Spleen (tissue), 11 donors: ENCODE measurements at regions not wholly inside any gene's neighbourhood (a gene's known extent, or its start where the extent isn't known, plus 50 kb on each side); places are given as distances from the start of the nearest gene placed in this dataset.

Experiments used
- DNase-seq: peaks from one replicate; pipeline ENCODE4 v3.0.0-alpha.2; 2020
- H3K27ac ChIP-seq, 8 donors: fragments of 200-600 bp; sonication (generic) in 7 of 8; 1 replicate in 4 of 8; 2 replicates in 4 of 8; pipeline versions ENCODE4 v1.5.0 to v1.8.0; 2016 to 2021; ENCODE audit warnings: inconsistent platforms in 4 of 8, mild to moderate bottlenecking in 4 of 8, moderate library complexity in 1 of 8
- H3K27me3 ChIP-seq, 7 donors: fragments of 200-600 bp; sonication (generic) in 6 of 7; replicated peaks in 1 of 7; 1 replicate in 4 of 7; 2 replicates in 3 of 7; pipeline versions ENCODE4 v1.5.0 to v1.8.0; 2016 to 2021; ENCODE audit warnings: inconsistent platforms in 3 of 7, mild to moderate bottlenecking in 1 of 7
- H3K36me3 ChIP-seq, 6 donors: fragments of 200-600 bp; sonication (generic) in 5 of 6; 1 replicate in 4 of 6; 2 replicates in 2 of 6; pipeline versions ENCODE4 v1.5.0 to v1.8.0; 2016 to 2021; ENCODE audit warnings: inconsistent platforms in 2 of 6
- H3K4me1 ChIP-seq, 6 donors: fragments of 200-600 bp; sonication (generic) in 5 of 6; 1 replicate in 3 of 6; 2 replicates in 3 of 6; pipeline versions ENCODE4 v1.5.0 to v1.8.0; 2016 to 2021; ENCODE audit warnings: inconsistent platforms in 3 of 6
- H3K4me3 ChIP-seq, 8 donors: fragments of 200-600 bp; sonication (generic) in 7 of 8; 1 replicate in 4 of 8; 2 replicates in 4 of 8; pipeline versions ENCODE4 v1.5.0 to v1.8.0; 2016 to 2021; ENCODE audit warnings: inconsistent platforms in 4 of 8, mild to moderate bottlenecking in 4 of 8, moderate library complexity in 2 of 8
- H3K9me3 ChIP-seq, 8 donors: fragments of 200-600 bp; sonication (generic) in 7 of 8; 1 replicate in 4 of 8; 2 replicates in 4 of 8; pipeline versions ENCODE4 v1.5.0 to v1.8.0; 2016 to 2021; ENCODE audit warnings: inconsistent platforms in 4 of 8
- POLR2A ChIP-seq, 3 donors: fragments of 450-650 bp; IDR thresholded peaks; one replicate each; pipeline ENCODE4 v1.5.1; 2017; ENCODE audit warnings: antibody characterized with exemption in 3 of 3, mild to moderate bottlenecking in 1 of 3
- POLR2AphosphoS5 ChIP-seq, 3 donors: sonication (generic); formaldehyde crosslinking; IDR thresholded peaks; one replicate each; pipeline ENCODE4 v1.5.1; 2017; ENCODE audit warnings: antibody characterized with exemption in 3 of 3
- WGBS, 5 donors: extraction: QIAGEN DNeasy Blood & Tissue Kit in 3 of 5; methylation state at CpG; one replicate each; pipeline versions ENCODE4 v1.1.5 to v1.1.7; 2013 to 2018; 5-methylcytosine and 5-hydroxymethylcytosine counted together
- intact Hi-C: fragments of 100-400 bp; cut with DNase I; formaldehyde crosslinking; loops from one replicate; pipeline ENCODE4 v1.15.0; 2023; ENCODE audit warnings: low total_unique reads
- TF ChIP-seq, protein P1 (sequence below), 11 experiments: fragments of 200-600 bp in 7 of 11; fragments of 450-650 bp in 4 of 11; sonication (generic) in 4 of 11; IDR thresholded peaks in 8 of 11; conservative IDR thresholded peaks in 3 of 11; 1 replicate in 7 of 11; 2 replicates in 4 of 11; pipeline versions ENCODE4 v1.4.0 to v1.8.0; 2016 to 2021; ENCODE audit warnings: antibody characterized with exemption in 11 of 11, inconsistent platforms in 4 of 11, mild to moderate bottlenecking in 1 of 11
- donor health status: healthy with polysubstance abuse.
- donor health status: DM: no; HTN: no; CAD: no; lungs with moderate emphysema.
- donor health status: DM: no; HTN: no; CAD: no.
- donor health status: Bipolar disorder and iron deficiency.
- donor health status: healthy.
- donor health status: DM: no; HTN: no; CAD: no.
- donor health status: DM: yes; HTN: yes; CAD: no.

DNA sequence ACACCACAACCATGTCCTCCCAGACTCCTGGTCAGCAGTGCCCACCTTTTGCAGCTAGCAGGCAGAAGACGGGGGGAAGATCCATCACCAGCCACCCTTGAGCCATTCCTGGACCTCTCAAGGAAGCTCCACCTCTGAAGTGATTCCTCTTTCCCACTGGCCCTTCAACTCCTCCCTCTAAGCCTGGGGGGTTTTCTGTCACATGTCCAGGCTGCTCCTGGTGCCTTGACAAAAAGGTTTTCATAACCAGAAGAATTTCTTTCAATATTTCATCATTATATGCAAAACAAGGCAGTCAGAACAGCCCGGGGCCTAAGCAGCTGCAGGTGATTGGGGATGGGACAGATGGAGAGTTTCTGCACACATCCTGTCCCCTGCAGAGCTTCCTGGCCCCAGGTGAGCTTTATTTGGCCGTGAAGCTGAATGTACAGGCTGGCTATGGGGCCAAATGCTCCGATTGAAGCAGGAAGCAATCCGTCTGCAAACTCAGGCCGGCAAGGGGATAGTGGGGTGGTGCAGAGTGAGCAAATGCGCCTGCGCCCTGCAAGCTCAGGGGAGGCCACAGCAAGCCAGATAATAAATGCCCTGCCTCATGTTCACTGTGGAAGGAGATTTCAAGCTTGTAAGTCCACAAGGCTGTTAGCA is 173.5 kb downstream of the C5orf15 start:
- WGBS, 5 donors, result 55 to 64% (median 58%) methylated on average over 8 of the region's 8 CpGs
- no peak for DNase-seq
- no peak overlapping the region for H3K4me3 ChIP-seq
- intact Hi-C loops, result no loop called here
- no peaks in the 10 kb centered on the region for H3K4me1 ChIP-seq
- TF ChIP-seq POLR2A (IDR thresholded peaks at IDR 0.05), result no peak
- TF ChIP-seq, protein P1, sequence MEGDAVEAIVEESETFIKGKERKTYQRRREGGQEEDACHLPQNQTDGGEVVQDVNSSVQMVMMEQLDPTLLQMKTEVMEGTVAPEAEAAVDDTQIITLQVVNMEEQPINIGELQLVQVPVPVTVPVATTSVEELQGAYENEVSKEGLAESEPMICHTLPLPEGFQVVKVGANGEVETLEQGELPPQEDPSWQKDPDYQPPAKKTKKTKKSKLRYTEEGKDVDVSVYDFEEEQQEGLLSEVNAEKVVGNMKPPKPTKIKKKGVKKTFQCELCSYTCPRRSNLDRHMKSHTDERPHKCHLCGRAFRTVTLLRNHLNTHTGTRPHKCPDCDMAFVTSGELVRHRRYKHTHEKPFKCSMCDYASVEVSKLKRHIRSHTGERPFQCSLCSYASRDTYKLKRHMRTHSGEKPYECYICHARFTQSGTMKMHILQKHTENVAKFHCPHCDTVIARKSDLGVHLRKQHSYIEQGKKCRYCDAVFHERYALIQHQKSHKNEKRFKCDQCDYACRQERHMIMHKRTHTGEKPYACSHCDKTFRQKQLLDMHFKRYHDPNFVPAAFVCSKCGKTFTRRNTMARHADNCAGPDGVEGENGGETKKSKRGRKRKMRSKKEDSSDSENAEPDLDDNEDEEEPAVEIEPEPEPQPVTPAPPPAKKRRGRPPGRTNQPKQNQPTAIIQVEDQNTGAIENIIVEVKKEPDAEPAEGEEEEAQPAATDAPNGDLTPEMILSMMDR (IDR thresholded peaks at IDR 0.05 in 8 of 11, conservative IDR thresholded peaks at IDR 0.05 in 3 of 11), result no peak
- TF ChIP-seq POLR2AphosphoS5 (IDR thresholded peaks at IDR 0.05), result no peak
- H3K9me3 ChIP-seq, result no peaks in the 10 kb centered on the region
- H3K27ac ChIP-seq, result no peak overlapping the region
- H3K27me3 ChIP-seq, result peaks cover 0 to 39% (median 0%) of the 10 kb centered on the region in 7 donors
- H3K36me3 ChIP-seq, result no peaks in the 10 kb centered on the region

DNA sequence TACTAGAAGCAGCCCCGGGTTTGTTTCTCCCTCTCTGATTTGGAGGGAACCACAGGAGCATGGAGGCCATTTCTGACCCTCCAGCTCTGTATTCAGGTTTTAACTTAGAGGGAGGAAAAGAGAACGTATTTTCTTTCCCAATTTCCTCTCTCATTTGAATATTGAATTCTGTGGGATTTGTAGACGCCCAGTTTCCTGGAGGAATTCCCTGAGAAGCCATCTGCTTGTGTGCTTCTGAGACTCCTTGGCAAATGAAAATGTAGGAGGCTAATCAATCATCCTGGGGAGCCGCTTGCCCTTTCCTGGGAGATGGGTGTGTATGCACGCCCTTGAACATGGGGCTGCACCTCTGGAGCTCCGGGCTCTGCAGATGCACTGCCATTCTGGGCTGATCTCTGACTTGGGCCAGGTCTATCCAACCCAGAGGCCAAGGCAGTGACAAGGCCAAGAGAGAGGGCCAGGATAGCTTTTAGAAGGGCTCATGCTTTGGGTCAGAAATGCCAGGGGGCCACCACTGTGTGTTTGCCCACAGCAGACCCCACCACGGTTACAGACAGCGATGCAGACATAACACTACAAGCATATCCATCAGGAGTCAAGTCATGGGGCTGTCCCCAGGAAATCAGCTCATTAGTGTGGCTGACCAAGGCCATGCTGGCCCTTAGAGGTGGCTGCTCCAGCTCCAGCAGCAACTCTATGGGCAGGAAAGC is 174.5 kb downstream of the C5orf15 start:
- Histone ChIP-seq H3K4me1 (no peaks in the 10 kb centered on the region), H3K9me3 (no peaks in the 10 kb centered on the region), H3K4me3 (no peak overlapping the region), H3K27me3 (peaks cover 0 to 39% (median 0%) of the 10 kb centered on the region in 7 donors), H3K36me3 (no peaks in the 10 kb centered on the region), H3K27ac (no peak overlapping the region)
- intact Hi-C loops, result no loop called here
- TF ChIP-seq, protein P1 (IDR thresholded peaks at IDR 0.05 in 8 of 11, conservative IDR thresholded peaks at IDR 0.05 in 3 of 11), result no peak
- no peak for TF ChIP-seq POLR2AphosphoS5 (IDR thresholded peaks at IDR 0.05)
- TF ChIP-seq POLR2A (IDR thresholded peaks at IDR 0.05), result no peak
- WGBS, 5 donors, result 74 to 83% (median 78%) methylated on average over 8 of the region's 8 CpGs
- DNase-seq, result no peak

DNA sequence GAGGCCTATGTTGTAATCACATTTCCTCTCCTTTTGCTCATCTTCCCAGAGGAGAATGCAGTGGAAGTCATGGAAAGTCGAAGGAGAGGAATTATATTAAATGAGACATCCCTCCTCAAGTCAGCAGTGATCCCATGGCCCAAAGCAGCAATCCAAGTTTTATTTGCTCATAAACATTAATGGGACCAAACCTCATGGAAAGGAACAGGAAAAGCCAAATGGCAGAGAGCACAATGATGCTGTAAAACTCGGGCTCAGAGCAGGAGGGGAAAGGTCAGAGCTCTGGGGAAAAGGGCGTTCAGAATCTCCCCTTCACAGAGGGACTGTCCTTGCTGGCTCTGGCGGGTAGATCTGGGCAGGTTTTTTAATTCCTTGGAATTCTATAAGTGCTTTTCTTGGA is 175.8 kb downstream of the C5orf15 start:
- intact Hi-C loops, result no loop called here
- Histone ChIP-seq H3K9me3 (no peaks in the 10 kb centered on the region), H3K4me1 (no peaks in the 10 kb centered on the region), H3K27ac (no peak overlapping the region), H3K27me3 (peaks cover 0 to 33% (median 0%) of the 10 kb centered on the region in 7 donors), H3K4me3 (no peak overlapping the region), H3K36me3 (no peaks in the 10 kb centered on the region)
- WGBS, 5 donors, result 58 to 69% (median 62%) methylated on average over 4 of the region's 4 CpGs
- TF ChIP-seq POLR2A (IDR thresholded peaks at IDR 0.05) (no peak), POLR2AphosphoS5 (IDR thresholded peaks at IDR 0.05) (no peak)
- TF ChIP-seq, protein P1 (IDR thresholded peaks at IDR 0.05 in 8 of 11, conservative IDR thresholded peaks at IDR 0.05 in 3 of 11), result no peak
- no peak for DNase-seq

DNA sequence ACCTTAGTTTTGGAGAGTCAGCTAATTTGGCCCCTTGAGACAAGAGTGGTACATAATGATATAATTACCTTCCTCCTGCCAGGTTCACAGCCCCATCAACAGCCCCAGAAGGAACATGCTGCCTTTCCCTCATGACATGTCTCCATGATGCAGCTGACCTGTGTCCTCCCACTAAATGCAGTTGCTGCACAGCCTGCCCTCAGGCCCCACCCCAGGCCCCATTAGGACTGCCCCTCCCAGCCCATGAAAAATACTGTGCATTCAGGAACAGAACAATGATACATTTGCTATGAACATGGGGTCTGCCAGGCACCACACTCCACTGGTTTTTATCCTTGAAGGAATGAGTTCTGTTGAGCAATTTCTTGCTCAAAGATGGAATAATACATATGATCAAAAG is 176.4 kb downstream of the C5orf15 start:
- intact Hi-C loops, result no loop called here
- no peaks in the 10 kb centered on the region for H3K4me1 ChIP-seq
- no peak overlapping the region for H3K27ac ChIP-seq
- no peak for TF ChIP-seq POLR2A (IDR thresholded peaks at IDR 0.05)
- TF ChIP-seq POLR2AphosphoS5 (IDR thresholded peaks at IDR 0.05), result no peak
- TF ChIP-seq, protein P1 (IDR thresholded peaks at IDR 0.05 in 8 of 11, conservative IDR thresholded peaks at IDR 0.05 in 3 of 11), result no peak
- DNase-seq, result no peak
- no peaks in the 10 kb centered on the region for H3K9me3 ChIP-seq
- no peaks in the 10 kb centered on the region for H3K36me3 ChIP-seq
- peaks cover 0 to 26% (median 0%) of the 10 kb centered on the region in 7 donors for H3K27me3 ChIP-seq
- no peak overlapping the region for H3K4me3 ChIP-seq
